ENCODE measurements at regions not wholly inside any gene's neighbourhood (a gene's known extent, or its start where the extent isn't known, plus 50 kb on each side); places are given as distances from the start of the nearest gene placed in this dataset.
A peak's percentile ranks its signal among the peaks of the same experiment; 100 is the strongest.

GRCh38 chr17:14405189-14405588 is 104.3 kb downstream of the HS3ST3B1 start:
- POLR2A ChIA-PET = interaction anchor here (0.6 to 1.4 kb wide), 4 partner anchors 15 to 24 kb away, joined by 3 to 6 read pairs (median 4); no protein-coding TSS in a partner anchor
- peaks cover 31% of the 10 kb centered on the region for H3K4me1 Mint-ChIP-seq (ENCODE audit: low read depth)
- peak overlapping the region; percentile 32 for H3K27ac Mint-ChIP-seq
- peaks cover 2% of the 10 kb centered on the region for H3K27me3 Mint-ChIP-seq (ENCODE audit: low read depth)
- H3K36me3 Mint-ChIP-seq (ENCODE audit: low read depth) = peaks cover 2% of the 10 kb centered on the region
- DNase-seq (no peak), ATAC-seq (no peak)
- no peaks in the 10 kb centered on the region for H3K9me3 Mint-ChIP-seq (ENCODE audit: insufficient read depth)
- no peak overlapping the region for H3K4me3 Mint-ChIP-seq
- CTCF ChIA-PET = interaction anchor here (0.7 to 2.8 kb wide), 2 partner anchors 23 to 123 kb away, joined by 3 to 26 read pairs; no protein-coding TSS in a partner anchor
